SH-SY5Y (cell line): ENCODE measurements at regions not wholly inside any gene's neighbourhood (a gene's known extent, or its start where the extent isn't known, plus 50 kb on each side); places are given as distances from the start of the nearest gene placed in this dataset.

Experiments
- GATA2 ChIP-seq: IDR thresholded peaks from 2 replicates; pipeline ENCODE4 v1.6.1; 2011; ENCODE audit warnings: mild to moderate bottlenecking, low read depth, low read length
- GATA3 ChIP-seq: IDR thresholded peaks from 2 replicates; pipeline ENCODE4 v1.6.1; 2011; ENCODE audit warnings: low read depth, mild to moderate bottlenecking, low read length, moderate library complexity

GRCh38 chr18:46213295-46213694, 109.1 kb downstream of the HAUS1 start:
- no peak for TF ChIP-seq GATA2
- no peak for TF ChIP-seq GATA3
